Inflammatory macrophage treated with lipopolysaccharide for 1 hour (primary cell): ENCODE measurements at regions not wholly inside any gene's neighbourhood (a gene's known extent, or its start where the extent isn't known, plus 50 kb on each side); places are given as distances from the start of the nearest gene placed in this dataset.
"Not testable (repeated sequence)": the region's sequence is repeated elsewhere in the genome, so short reads cannot be mapped to it uniquely, and the experiment has no call there.

Experiments
- DNase-seq, 2 donors: peaks; one replicate each; pipeline ENCODE4 v3.0.0-alpha.2; 2020 to 2022

- no peak for DNase-seq
Observed at GRCh38 chr13:64480211-64480610, 2749.9 kb downstream of the PCDH9 start.

- DNase-seq: no peak
Observed at GRCh38 chr13:64477146-64477545, 2753.0 kb downstream of the PCDH9 start.

GRCh38 chr13:64476041-64476568 lies 2754.0 kb downstream of the PCDH9 start:
- not testable (repeated sequence) for DNase-seq

GRCh38 chr13:64471916-64472315 lies 2758.2 kb downstream of the PCDH9 start:
- peak in 1 of 2 donors; percentile 3 for DNase-seq

- no peak for DNase-seq
Observed at GRCh38 chr13:64470751-64471150, 2759.4 kb downstream of the PCDH9 start.

GRCh38 chr13:64459778-64460177 lies 2770.4 kb downstream of the PCDH9 start:
- DNase-seq: no peak

GRCh38 chr13:64457976-64458375 lies 2772.2 kb downstream of the PCDH9 start:
- no peak for DNase-seq

- DNase-seq: no peak
Observed at GRCh38 chr13:64455124-64455523, 2775.0 kb downstream of the PCDH9 start.

GRCh38 chr13:64453831-64454230 lies 2776.3 kb downstream of the PCDH9 start:
- DNase-seq: no peak

- DNase-seq: no peak
Observed at GRCh38 chr13:64446372-64446771, 2783.8 kb downstream of the PCDH9 start.

GRCh38 chr13:64441740-64442139 lies 2788.4 kb downstream of the PCDH9 start:
- DNase-seq: no peak

GRCh38 chr13:64438084-64438483 lies 2792.1 kb downstream of the PCDH9 start:
- DNase-seq: no peak

GRCh38 chr13:64429691-64430090 lies 2800.4 kb downstream of the PCDH9 start:
- DNase-seq: no peak

GRCh38 chr13:64428196-64428595 lies 2801.9 kb downstream of the PCDH9 start:
- DNase-seq: no peak

- DNase-seq: no peak
Observed at GRCh38 chr13:64423467-64423866, 2806.7 kb downstream of the PCDH9 start.

- no peak for DNase-seq
Observed at GRCh38 chr13:64420181-64420580, 2810.0 kb downstream of the PCDH9 start.

GRCh38 chr13:64417581-64417980 lies 2812.6 kb downstream of the PCDH9 start:
- no peak for DNase-seq

GRCh38 chr13:64414381-64414780 lies 2815.8 kb downstream of the PCDH9 start:
- DNase-seq: no peak

GRCh38 chr13:64413529-64413928 lies 2816.6 kb downstream of the PCDH9 start:
- no peak for DNase-seq

- DNase-seq: no peak
Observed at GRCh38 chr13:64410276-64411053, 2819.7 kb downstream of the PCDH9 start.

- DNase-seq: no peak
Observed at GRCh38 chr13:64397701-64398100, 2832.4 kb downstream of the PCDH9 start.

GRCh38 chr13:64377606-64378005 lies 2852.5 kb downstream of the PCDH9 start:
- no peak for DNase-seq

- no peak for DNase-seq
Observed at GRCh38 chr13:64371461-64371860, 2858.7 kb downstream of the PCDH9 start.

- DNase-seq: no peak
Observed at GRCh38 chr13:64371045-64371444, 2859.1 kb downstream of the PCDH9 start.

GRCh38 chr13:64369121-64369520 lies 2861.0 kb downstream of the PCDH9 start:
- DNase-seq: no peak
